ELF-1 (cell line): ENCODE measurements at regions not wholly inside any gene's neighbourhood (a gene's known extent, or its start where the extent isn't known, plus 50 kb on each side); places are given as distances from the start of the nearest gene placed in this dataset.

ENCODE experiments used
- DNase-seq: peaks from one replicate; pipeline ENCODE4 v3.0.0-alpha.2; 2016; ENCODE audit warnings: low read depth, low spot score

DNA sequence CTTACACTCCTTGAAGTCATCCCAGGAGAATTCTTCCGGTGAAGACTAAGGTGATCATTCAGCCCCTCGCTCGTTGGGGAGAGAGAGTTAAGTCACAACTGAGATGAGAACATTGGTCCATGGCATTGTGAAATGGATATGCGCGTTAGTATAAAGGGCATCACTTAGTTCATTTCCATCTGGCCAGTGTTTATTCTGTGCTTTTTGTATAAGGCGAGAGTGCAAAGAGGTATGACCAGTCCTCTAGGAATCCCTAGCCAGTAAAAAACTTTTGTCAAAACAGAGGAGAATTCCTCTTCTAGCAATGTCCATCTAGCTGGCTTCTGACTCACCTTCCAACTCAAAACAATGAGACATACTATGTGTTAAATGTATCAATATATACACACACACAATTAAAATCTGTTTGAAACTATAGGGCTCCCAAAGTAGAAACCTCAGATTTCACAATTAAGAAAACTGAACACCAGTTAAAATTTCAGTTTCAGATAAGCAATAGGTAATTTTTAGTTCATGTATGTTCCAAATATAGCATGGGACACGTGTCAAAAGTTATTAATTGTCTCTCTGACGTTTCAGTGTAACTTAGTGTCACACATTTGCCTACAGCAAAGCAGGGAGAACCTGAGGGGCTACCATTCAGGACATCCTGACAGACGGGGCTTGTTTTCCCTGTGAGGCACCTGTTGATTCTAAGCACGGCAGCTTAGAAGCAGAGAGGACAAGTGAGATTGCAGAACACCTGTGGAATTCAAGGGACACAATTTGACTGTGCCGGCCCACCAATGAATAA lies 158.9 kb downstream of the KLF6 start:
- no peak for DNase-seq

GRCh38 chr10:3624367-3624766 lies 160.6 kb downstream of the KLF6 start:
- DNase-seq: no peak

DNA sequence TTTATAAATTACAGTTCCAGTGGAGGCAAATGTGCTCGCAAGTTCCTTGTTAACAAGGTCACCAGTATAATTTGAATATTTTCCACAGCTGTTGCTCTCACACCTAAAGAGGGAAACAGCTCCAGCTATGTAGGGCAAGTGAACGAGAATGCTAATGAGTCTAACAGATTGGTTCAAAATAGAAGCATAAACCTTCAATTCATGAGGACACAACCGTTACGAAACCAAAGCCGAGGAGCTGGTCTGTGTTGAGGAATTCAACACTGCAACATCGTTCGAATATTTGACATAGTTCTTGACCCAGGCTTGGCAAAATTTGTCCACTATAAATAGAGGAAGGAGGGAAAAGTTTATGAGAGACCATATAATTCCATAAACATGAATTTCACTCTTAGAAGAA lies 161.3 kb downstream of the KLF6 start:
- DNase-seq: no peak

DNA sequence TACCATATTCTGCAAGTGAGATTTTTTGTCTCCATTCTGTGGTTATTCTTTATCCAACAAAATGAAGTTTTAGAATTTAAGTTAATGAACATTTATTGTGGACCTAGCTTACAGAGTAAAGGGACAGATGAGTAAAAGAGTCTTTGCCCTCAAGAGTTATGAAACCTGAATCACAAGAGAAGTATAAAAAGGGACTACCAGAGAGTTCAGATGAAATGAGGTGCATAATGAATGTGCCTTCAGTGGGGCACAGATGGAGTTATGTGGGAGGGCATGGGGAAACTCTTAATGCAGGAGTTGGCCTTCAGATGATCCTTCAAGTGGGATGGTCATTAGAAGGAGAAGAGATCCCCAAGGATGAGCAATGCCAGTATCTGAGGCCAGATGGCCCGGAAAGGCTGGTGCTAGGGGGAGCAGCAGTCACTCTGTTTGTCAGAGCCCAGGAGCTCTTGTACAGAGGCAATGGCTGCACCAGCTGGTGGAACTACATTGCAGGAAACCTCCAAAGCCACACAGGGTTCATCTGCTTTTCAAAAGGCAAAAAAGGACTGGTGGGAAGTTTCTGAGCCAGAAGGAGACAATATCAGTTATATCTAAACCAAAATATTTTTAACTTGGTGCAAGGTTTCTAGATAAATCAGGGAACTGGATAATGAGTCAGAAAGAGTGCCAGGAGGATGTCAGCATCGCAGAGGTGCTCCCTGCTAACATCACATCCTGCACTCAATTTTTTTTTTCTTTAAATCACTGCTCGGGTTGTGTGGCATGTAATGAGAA lies 162.0 kb downstream of the KLF6 start:
- no peak for DNase-seq

- DNase-seq: no peak
These were observed 162.6 kb downstream of the KLF6 start for GRCh38 chr10:3622427-3622826.

GRCh38 chr10:3620818-3621217 lies 164.2 kb downstream of the KLF6 start:
- DNase-seq: no peak

GRCh38 chr10:3619241-3619640 lies 165.8 kb downstream of the KLF6 start:
- no peak for DNase-seq

- DNase-seq: no peak
These were observed 168.1 kb downstream of the KLF6 start for GRCh38 chr10:3616880-3617279.

- no peak for DNase-seq
These were observed 171.7 kb downstream of the KLF6 start for GRCh38 chr10:3613318-3613717.

- no peak for DNase-seq
These were observed 172.6 kb downstream of the KLF6 start for GRCh38 chr10:3612183-3613001.

- no peak for DNase-seq
These were observed 178.7 kb downstream of the KLF6 start for GRCh38 chr10:3606309-3606708.

DNA sequence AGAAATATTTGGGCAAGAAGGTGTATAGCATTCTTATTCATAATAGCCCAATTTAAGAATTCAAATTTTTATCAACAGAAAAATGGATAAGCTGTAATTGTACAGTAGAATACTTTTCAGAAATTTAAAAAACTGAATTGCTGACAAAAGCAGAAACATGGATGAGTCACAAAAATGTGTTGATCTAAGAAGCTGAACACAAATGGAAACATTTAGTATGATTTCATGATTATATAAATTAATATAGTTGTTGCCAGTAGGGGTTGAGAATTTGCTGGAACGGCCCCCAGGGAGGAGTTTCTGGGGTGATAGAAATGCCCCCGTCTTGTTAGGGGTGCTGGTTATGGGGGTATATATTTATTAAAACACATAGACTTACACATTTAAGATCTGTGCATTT lies 179.1 kb downstream of the KLF6 start:
- no peak for DNase-seq

- no peak for DNase-seq
These were observed 189.3 kb downstream of the KLF6 start for GRCh38 chr10:3595736-3596135.

DNA sequence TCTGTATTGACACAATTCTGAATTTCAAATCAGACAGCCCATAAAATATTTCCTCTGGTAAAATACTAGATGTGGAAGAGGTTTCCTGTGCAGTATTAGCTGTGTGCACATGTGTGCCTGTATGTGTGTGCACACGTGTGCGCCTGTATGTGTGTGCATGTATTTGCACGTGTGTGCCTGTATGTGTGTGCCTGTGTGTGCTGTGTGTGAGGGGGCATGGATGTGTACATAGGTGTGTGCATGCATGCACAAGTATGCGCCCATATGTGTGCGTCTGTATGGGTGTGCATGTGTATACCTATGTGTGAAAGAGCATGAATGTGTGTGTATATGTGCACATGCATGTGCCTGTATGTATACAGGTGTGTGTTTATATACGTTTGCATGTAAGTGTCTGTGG lies 191.4 kb downstream of the KLF6 start:
- DNase-seq: no peak

GRCh38 chr10:3592424-3592823 lies 192.6 kb downstream of the KLF6 start:
- no peak for DNase-seq

GRCh38 chr10:3588816-3589215 lies 196.2 kb downstream of the KLF6 start:
- DNase-seq: no peak

- DNase-seq: no peak
These were observed 196.7 kb downstream of the KLF6 start for GRCh38 chr10:3588346-3588745.

- DNase-seq: no peak
These were observed 199.9 kb downstream of the KLF6 start for GRCh38 chr10:3584926-3585784.

- DNase-seq: no peak
These were observed 204.4 kb downstream of the KLF6 start for GRCh38 chr10:3580565-3580964.

- no peak for DNase-seq
These were observed 205.2 kb downstream of the KLF6 start for GRCh38 chr10:3579845-3580244.

DNA sequence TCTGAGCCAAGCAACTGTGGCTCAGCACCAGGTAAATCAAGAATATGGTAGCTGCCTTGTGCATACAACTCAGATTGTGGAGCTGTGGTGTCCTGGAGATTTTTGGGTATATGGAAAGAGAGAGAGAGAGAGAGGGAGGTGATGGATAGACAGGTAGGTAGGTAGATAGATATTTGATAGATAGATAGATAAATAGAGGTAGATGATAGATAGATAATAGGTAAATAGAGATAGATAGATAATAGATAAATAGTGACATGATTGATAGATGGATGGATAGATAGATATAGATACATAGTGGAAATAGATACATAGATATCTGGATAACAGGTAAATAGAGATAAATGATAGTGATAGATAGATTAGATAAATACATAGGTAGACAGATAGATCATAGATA lies 206.3 kb downstream of the KLF6 start:
- no peak for DNase-seq
